Gastroesophageal sphincter (tissue), 4 donors: ENCODE measurements at regions not wholly inside any gene's neighbourhood (a gene's known extent, or its start where the extent isn't known, plus 50 kb on each side); places are given as distances from the start of the nearest gene placed in this dataset.
"Not testable (repeated sequence)": the region's sequence is repeated elsewhere in the genome, so short reads cannot be mapped to it uniquely, and the experiment has no call there.

Experiments
- ATAC-seq: fragments of 150-250 bp; one replicate; pipeline ENCODE4 v1.9.1; 2016; ENCODE audit warnings: mild to moderate bottlenecking, moderate library complexity
- H3K27ac ChIP-seq, 4 donors: fragments of 200-600 bp; sonication (generic) in 3 of 4; 1 replicate in 3 of 4; 2 replicates in 1 of 4; pipeline ENCODE4 v1.5.1; 2016 to 2019
- H3K27me3 ChIP-seq: fragments of 200-600 bp; sonication (generic); one replicate; pipeline ENCODE4 v1.5.1; 2019
- H3K36me3 ChIP-seq, 2 donors: fragments of 200-600 bp; sonication (generic); one replicate each; pipeline ENCODE4 v1.5.1; 2019; ENCODE audit warnings: control low read depth in 1 of 2
- H3K4me1 ChIP-seq, 3 donors: fragments of 200-600 bp; sonication (generic); 1 replicate in 2 of 3; 2 replicates in 1 of 3; pipeline ENCODE4 v1.5.1; 2016 to 2019; ENCODE audit warnings: control low read depth in 2 of 3
- H3K4me3 ChIP-seq, 2 donors: fragments of 200-600 bp; sonication (generic); one replicate each; pipeline ENCODE4 v1.5.1; 2019; ENCODE audit warnings: mild to moderate bottlenecking in 1 of 2, moderate library complexity in 1 of 2
- H3K9me3 ChIP-seq, 3 donors: fragments of 200-600 bp; sonication (generic); one replicate each; pipeline ENCODE4 v1.5.1; 2017 to 2019; ENCODE audit warnings: control low read depth in 2 of 3
- CTCF ChIP-seq, 4 experiments: fragments of 200-600 bp in 2 of 4; fragments of 450-650 bp in 2 of 4; sonication (generic) in 1 of 4; IDR thresholded peaks; one replicate each; pipeline ENCODE4 v1.5.1; 2017 to 2019; ENCODE audit warnings: antibody characterized with exemption in 4 of 4, mild to moderate bottlenecking in 2 of 4, moderate library complexity in 2 of 4
- EP300 ChIP-seq: sonication (generic); formaldehyde crosslinking; IDR thresholded peaks from one replicate; pipeline ENCODE4 v1.6.1; 2017; ENCODE audit warnings: antibody characterized with exemption, mild to moderate bottlenecking
- POLR2A ChIP-seq, 2 donors: fragments of 450-650 bp; IDR thresholded peaks; one replicate each; pipeline ENCODE4 v1.6.1; 2017; ENCODE audit warnings: antibody characterized with exemption in 2 of 2, mild to moderate bottlenecking in 2 of 2, moderate library complexity in 1 of 2
- POLR2AphosphoS5 ChIP-seq: sonication (generic); formaldehyde crosslinking; IDR thresholded peaks from one replicate; pipeline ENCODE4 v1.6.1; 2017; ENCODE audit warnings: antibody characterized with exemption
- WGBS, 2 donors: methylation state at CpG; one replicate each; pipeline ENCODE4 v1.1.5; 2018; ENCODE audit warnings: low coverage in 1 of 2; 5-methylcytosine and 5-hydroxymethylcytosine counted together

GRCh38 chr7:82669141-82669540, 225.6 kb upstream of the CACNA2D1 start:
- Histone ChIP-seq H3K4me3 (no peak overlapping the region), H3K9me3 (no peaks in the 10 kb centered on the region), H3K36me3 (no peaks in the 10 kb centered on the region), H3K4me1 (no peaks in the 10 kb centered on the region), H3K27me3 (no peaks in the 10 kb centered on the region), H3K27ac (no peak overlapping the region)
- TF ChIP-seq CTCF (IDR thresholded peaks at IDR 0.05): no peak
- TF ChIP-seq EP300: no peak
- no peak for TF ChIP-seq POLR2AphosphoS5
- no peak for TF ChIP-seq POLR2A (IDR thresholded peaks at IDR 0.05)
- 75% methylated on average over 1 of the region's 1 CpG; no CpG with 5 or more reads in 1 of the 2 donors for WGBS, 2 donors
- ATAC-seq: no peak

GRCh38 chr7:82668676-82669075, 225.1 kb upstream of the CACNA2D1 start:
- Histone ChIP-seq H3K27me3 (no peaks in the 10 kb centered on the region), H3K27ac (no peak overlapping the region), H3K4me3 (no peak overlapping the region), H3K36me3 (no peaks in the 10 kb centered on the region), H3K9me3 (no peaks in the 10 kb centered on the region), H3K4me1 (no peaks in the 10 kb centered on the region)
- TF ChIP-seq POLR2A (IDR thresholded peaks at IDR 0.05): no peak
- no peak for TF ChIP-seq POLR2AphosphoS5
- TF ChIP-seq CTCF (IDR thresholded peaks at IDR 0.05): no peak
- TF ChIP-seq EP300: no peak
- WGBS, 2 donors: 80 to 83% methylated on average over 2 of the region's 2 CpGs
- no peak for ATAC-seq

- no peaks in the 10 kb centered on the region for H3K36me3 ChIP-seq
- no peak overlapping the region for H3K4me3 ChIP-seq
- TF ChIP-seq POLR2A (IDR thresholded peaks at IDR 0.05): no peak
- no peak for TF ChIP-seq CTCF (IDR thresholded peaks at IDR 0.05)
- no peak for TF ChIP-seq EP300
- TF ChIP-seq POLR2AphosphoS5: no peak
- no peaks in the 10 kb centered on the region for H3K9me3 ChIP-seq
- 30 to 39% methylated on average over 5 of the region's 5 CpGs for WGBS, 2 donors
- no peaks in the 10 kb centered on the region for H3K27me3 ChIP-seq
- no peak overlapping the region for H3K27ac ChIP-seq
- no peak for ATAC-seq
- no peaks in the 10 kb centered on the region for H3K4me1 ChIP-seq
Measured at GRCh38 chr7:82665966-82666507, 222.5 kb upstream of the CACNA2D1 start.

DNA sequence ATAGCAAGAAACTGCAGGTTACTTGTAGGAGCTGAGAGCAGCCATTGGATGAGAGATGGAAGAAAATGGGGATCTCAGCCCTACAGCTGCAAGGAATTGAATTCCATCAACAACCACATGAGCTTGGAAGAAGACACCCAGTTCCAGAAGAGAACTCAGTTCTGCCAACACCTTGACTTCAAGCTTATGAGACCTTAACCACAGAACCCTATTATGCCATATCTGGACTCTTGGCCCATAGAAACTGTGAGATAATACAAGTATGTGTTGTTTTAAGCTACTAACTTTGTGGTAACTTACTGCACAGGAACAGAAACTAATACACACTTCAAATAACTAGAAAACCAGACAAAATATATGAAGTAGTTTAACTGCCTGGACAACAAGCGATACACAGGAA, 212.4 kb upstream of the CACNA2D1 start:
- Histone ChIP-seq H3K27ac (no peak overlapping the region), H3K36me3 (no peaks in the 10 kb centered on the region), H3K4me1 (no peaks in the 10 kb centered on the region), H3K9me3 (peaks cover 0 to 1% (median 0%) of the 10 kb centered on the region in 3 donors), H3K4me3 (no peak overlapping the region), H3K27me3 (no peaks in the 10 kb centered on the region)
- no peak for ATAC-seq
- WGBS, 2 donors: 80 to 86% methylated on average over 1 of the region's 1 CpG
- TF ChIP-seq POLR2AphosphoS5 (no peak), EP300 (no peak), POLR2A (IDR thresholded peaks at IDR 0.05) (no peak), CTCF (IDR thresholded peaks at IDR 0.05) (no peak)

GRCh38 chr7:82650095-82650494, 206.5 kb upstream of the CACNA2D1 start:
- H3K4me1 ChIP-seq, H3K4me3 ChIP-seq, H3K27ac ChIP-seq, H3K27me3 ChIP-seq, H3K36me3 ChIP-seq, ATAC-seq: not testable (repeated sequence)
- no CpG with 5 or more reads among the region's 10 CpGs for WGBS, 2 donors
- peaks cover 0 to 27% (median 0%) of the 10 kb centered on the region in 3 donors for H3K9me3 ChIP-seq
